Fibroblast of pulmonary artery (primary cell): ENCODE measurements at regions not wholly inside any gene's neighbourhood (a gene's known extent, or its start where the extent isn't known, plus 50 kb on each side); places are given as distances from the start of the nearest gene placed in this dataset.
A peak's percentile ranks its signal among the peaks of the same experiment; 100 is the strongest.

ENCODE experiments used
- DNase-seq: peaks from one replicate; pipeline ENCODE4 v3.0.0-alpha.2; 2010; ENCODE audit warnings: low read depth
- H3K4me3 ChIP-seq: replicated peaks from 2 replicates; pipeline ENCODE4 v1.5.1; 2011; ENCODE audit warnings: low read depth, mild to moderate bottlenecking, control low read depth, low read length, moderate library complexity
- TF ChIP-seq, protein P1 (sequence below): IDR thresholded peaks from 2 replicates; pipeline ENCODE4 v1.5.1; 2011; ENCODE audit warnings: mild to moderate bottlenecking, control low read depth, low read length, inconsistent platforms; ENCODE audit errors: missing control alignments

DNA sequence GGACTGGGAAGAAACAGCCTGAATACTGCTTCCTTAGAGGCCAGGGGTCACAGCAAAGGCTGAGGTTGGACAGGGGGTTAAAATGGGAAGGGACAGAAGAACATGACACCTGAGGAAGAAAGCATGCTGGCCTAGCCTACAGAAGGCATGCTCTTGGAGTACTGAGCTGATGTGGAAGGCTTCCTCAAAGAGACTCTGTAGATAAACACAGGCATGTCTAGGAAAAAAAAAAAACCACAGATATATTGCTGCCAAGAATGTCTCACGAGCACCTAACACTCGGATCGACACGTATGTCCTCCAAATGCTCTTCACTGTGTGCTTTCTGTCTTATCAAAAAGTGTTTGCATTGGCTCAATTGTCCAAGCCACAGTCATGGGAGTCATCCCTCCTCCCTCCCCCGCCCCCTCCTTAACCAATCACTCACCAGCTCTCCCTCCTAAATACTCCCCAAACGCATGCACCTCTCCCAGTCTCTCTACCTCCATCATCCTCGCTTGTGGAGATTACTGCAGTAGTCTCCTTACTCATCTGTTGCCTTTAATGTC, 101.1 kb upstream of the LRFN2 start:
- H3K4me3 ChIP-seq: no peak overlapping the region
- TF ChIP-seq, protein P1, sequence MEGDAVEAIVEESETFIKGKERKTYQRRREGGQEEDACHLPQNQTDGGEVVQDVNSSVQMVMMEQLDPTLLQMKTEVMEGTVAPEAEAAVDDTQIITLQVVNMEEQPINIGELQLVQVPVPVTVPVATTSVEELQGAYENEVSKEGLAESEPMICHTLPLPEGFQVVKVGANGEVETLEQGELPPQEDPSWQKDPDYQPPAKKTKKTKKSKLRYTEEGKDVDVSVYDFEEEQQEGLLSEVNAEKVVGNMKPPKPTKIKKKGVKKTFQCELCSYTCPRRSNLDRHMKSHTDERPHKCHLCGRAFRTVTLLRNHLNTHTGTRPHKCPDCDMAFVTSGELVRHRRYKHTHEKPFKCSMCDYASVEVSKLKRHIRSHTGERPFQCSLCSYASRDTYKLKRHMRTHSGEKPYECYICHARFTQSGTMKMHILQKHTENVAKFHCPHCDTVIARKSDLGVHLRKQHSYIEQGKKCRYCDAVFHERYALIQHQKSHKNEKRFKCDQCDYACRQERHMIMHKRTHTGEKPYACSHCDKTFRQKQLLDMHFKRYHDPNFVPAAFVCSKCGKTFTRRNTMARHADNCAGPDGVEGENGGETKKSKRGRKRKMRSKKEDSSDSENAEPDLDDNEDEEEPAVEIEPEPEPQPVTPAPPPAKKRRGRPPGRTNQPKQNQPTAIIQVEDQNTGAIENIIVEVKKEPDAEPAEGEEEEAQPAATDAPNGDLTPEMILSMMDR: no peak
- peak; percentile 2 for DNase-seq

DNA sequence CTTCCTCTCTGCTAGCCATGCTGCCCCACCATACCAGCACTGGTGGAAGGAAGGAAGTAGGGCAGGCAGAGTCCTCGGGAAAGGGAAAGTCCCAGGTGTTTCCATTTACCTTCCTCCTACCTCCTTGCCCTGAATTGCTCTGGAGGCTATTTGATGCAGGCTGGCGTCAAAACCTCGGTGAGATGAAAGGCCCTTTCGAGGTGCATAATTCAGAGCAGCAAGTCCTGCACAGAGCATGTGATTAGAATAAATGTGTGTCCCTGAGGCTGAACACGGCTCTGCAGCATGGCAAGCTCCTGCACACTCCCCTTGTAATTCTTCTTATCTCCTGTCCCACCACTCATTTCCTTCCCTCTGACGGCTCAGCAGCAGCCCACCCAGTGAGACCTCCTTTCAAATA, 98.7 kb upstream of the LRFN2 start:
- TF ChIP-seq, protein P1: no peak
- H3K4me3 ChIP-seq: no peak overlapping the region
- no peak for DNase-seq

DNA sequence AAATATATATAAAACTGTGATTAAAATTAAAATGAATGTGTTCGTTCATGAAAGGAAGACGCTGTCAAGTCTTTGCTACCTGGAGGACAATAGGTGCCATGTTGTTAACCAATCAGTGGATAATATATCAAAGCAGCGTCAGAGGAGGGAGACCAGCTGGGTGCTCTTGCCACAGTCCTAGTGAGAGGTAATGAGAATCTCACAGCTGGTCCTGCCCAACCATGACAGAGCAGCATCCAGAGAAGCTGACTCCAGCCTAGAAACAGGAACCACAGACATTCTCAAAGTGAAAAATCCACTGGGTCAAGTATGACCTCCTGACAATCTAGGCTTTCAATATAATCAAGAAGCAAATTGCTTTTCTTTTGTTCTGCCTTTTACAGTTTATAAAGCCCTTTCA, 94.5 kb upstream of the LRFN2 start:
- TF ChIP-seq, protein P1: no peak
- no peak for DNase-seq
- no peak overlapping the region for H3K4me3 ChIP-seq

DNA sequence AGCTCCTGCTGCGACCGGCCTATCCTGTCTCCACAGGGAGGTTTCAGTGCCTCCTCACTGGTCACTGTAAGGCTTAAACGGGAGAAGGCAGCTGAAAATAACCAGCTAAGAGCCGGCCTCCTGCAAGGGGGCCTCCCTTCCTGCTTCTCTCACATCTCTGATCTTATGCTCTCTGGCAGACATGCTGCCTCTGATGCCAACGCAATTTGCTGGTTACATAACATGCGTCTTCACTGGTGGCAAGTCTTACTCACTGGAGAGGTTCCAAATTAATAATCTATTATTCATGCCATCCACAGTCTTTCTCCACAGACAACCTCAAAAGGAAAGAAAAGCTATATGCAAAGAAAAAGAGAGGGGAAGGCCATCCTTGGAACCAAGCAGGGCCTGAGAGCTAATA, 91.8 kb upstream of the LRFN2 start:
- DNase-seq: no peak
- TF ChIP-seq, protein P1: no peak
- H3K4me3 ChIP-seq: no peak overlapping the region

DNA sequence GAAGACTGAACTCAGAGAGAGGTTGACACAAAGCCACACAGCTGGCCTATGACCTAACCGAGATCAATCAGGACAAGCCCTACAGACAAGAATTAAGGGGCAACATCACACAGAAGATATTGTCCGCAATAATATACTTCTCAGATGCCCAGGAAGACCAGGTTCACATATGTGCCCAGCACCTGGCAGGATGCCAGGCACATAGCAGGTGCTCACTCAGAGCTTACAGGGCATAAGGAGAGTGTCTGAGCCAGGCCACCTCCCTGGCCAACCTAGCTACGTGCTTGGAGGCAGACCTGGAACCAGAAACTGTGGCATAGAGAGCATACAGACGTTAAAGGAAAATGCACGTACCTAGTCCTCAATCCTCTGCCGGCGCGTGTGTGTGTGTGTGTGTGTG, 87.0 kb upstream of the LRFN2 start:
- no peak overlapping the region for H3K4me3 ChIP-seq
- TF ChIP-seq, protein P1: no peak
- DNase-seq: no peak

DNA sequence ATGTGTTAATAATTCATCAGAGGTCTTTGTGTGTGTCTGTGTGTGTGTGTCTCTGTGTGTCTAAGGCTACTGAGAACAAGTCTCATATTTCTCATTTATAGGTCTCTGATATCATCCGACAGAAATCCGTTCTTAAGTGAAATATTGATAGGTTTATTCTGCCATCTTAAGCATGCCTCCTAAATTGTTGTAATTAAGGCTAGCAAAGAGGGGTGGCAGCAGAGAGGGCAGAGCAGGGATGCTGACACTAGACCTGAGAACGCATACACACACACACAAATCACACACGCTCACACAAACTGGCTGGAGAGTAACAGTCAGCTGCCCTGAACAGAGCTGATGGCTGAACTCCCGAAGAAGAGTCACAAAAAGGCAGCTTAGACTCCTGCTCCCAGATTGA, 84.9 kb upstream of the LRFN2 start:
- TF ChIP-seq, protein P1: no peak
- DNase-seq: no peak
- H3K4me3 ChIP-seq: no peak overlapping the region

DNA sequence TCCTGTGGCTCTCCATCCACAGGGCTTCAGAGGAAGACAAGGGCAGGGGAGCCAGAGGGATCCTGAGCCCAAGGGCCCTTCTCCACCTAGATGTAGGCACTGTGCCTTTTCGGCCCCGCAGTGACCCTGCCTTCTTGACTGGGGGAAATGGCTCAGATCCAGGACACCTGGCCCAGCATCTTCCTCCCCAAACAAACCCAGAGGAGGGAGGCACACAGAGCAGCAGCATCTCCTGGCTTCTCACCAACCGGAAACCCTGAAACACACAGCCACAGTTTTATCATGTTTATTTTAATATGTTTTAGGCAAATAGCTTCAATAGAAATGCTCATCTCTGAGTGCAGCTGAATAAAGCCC, 84.5 kb upstream of the LRFN2 start:
- TF ChIP-seq, protein P1: no peak
- DNase-seq: no peak
- H3K4me3 ChIP-seq: no peak overlapping the region
